ENCODE measurements at regions not wholly inside any gene's neighbourhood (a gene's known extent, or its start where the extent isn't known, plus 50 kb on each side); places are given as distances from the start of the nearest gene placed in this dataset.

DNA sequence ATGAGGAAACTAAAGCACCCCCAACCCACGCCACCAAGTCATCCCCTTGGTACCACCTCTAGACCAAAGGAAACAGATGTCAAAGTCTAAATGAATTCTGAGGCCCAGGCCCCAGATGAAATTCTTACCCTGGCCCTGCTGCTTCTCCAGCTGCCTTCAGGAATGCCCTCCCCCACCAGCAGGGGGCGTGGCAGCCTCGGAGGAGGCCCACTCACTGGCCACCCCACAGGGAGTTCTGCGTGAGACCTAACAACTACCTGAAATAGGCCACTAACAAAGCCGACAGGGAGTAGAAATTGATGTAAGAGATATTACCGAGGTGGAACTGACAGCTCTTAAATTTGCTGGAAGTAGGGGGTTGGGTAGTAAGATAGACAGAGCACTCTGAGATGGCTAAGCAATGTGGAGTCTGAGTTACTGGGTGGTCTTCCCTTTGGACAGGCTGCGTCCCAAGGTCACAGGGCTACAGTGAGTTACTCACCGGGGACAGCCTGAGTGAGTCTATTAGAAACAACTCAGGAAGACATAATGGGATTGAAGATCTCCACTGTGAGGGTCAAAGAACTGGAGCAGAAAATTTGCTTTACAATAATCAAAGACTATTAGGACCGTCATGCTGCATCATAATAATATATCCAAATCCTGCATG, 240.7 kb downstream of the SHOX2 start:
- ATAC-seq = no peak
- TF ChIP-seq, protein P1, sequence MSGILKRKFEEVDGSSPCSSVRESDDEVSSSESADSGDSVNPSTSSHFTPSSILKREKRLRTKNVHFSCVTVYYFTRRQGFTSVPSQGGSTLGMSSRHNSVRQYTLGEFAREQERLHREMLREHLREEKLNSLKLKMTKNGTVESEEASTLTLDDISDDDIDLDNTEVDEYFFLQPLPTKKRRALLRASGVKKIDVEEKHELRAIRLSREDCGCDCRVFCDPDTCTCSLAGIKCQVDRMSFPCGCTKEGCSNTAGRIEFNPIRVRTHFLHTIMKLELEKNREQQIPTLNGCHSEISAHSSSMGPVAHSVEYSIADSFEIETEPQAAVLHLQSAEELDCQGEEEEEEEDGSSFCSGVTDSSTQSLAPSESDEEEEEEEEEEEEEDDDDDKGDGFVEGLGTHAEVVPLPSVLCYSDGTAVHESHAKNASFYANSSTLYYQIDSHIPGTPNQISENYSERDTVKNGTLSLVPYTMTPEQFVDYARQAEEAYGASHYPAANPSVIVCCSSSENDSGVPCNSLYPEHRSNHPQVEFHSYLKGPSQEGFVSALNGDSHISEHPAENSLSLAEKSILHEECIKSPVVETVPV (CRISPR knock-in tag; IDR thresholded peaks at IDR 0.05) = no peak
- TF ChIP-seq ZNF8 (CRISPR knock-in tag; IDR thresholded peaks at IDR 0.05) = no peak
- no peak for TF ChIP-seq TCF4 (CRISPR knock-in tag; IDR thresholded peaks at IDR 0.05; ENCODE audit: borderline replicate concordance)
- no peak for TF ChIP-seq GLIS3 (CRISPR knock-in tag; IDR thresholded peaks at IDR 0.05)
- TF ChIP-seq SNAI2 (CRISPR knock-in tag; IDR thresholded peaks at IDR 0.05) = no peak
- TF ChIP-seq PPARA (CRISPR knock-in tag; IDR thresholded peaks at IDR 0.05; ENCODE audit: borderline replicate concordance) = no peak
- no peak for TF ChIP-seq ZFP3 (CRISPR knock-in tag; IDR thresholded peaks at IDR 0.05)
- TF ChIP-seq ZNF70 (CRISPR knock-in tag; IDR thresholded peaks at IDR 0.05) = no peak
- no peak for TF ChIP-seq ESRRG (CRISPR knock-in tag; IDR thresholded peaks at IDR 0.05)
- TF ChIP-seq BACH2 (CRISPR knock-in tag; IDR thresholded peaks at IDR 0.05; ENCODE audit: borderline replicate concordance) = no peak
- TF ChIP-seq ZC3H10 (CRISPR knock-in tag; IDR thresholded peaks at IDR 0.05) = no peak
- no peak for TF ChIP-seq CSDC2 (CRISPR knock-in tag; IDR thresholded peaks at IDR 0.05)
- TF ChIP-seq, protein P2, sequence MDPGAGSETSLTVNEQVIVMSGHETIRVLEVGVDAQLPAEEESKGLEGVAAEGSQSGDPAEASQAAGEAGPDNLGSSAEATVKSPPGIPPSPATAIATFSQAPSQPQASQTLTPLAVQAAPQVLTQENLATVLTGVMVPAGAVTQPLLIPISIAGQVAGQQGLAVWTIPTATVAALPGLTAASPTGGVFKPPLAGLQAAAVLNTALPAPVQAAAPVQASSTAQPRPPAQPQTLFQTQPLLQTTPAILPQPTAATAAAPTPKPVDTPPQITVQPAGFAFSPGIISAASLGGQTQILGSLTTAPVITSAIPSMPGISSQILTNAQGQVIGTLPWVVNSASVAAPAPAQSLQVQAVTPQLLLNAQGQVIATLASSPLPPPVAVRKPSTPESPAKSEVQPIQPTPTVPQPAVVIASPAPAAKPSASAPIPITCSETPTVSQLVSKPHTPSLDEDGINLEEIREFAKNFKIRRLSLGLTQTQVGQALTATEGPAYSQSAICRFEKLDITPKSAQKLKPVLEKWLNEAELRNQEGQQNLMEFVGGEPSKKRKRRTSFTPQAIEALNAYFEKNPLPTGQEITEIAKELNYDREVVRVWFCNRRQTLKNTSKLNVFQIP (CRISPR knock-in tag; IDR thresholded peaks at IDR 0.05; ENCODE audit: borderline replicate concordance, low read depth) = no peak
- TF ChIP-seq ZFP30 (CRISPR knock-in tag; IDR thresholded peaks at IDR 0.05) = no peak
- TF ChIP-seq, protein P3, sequence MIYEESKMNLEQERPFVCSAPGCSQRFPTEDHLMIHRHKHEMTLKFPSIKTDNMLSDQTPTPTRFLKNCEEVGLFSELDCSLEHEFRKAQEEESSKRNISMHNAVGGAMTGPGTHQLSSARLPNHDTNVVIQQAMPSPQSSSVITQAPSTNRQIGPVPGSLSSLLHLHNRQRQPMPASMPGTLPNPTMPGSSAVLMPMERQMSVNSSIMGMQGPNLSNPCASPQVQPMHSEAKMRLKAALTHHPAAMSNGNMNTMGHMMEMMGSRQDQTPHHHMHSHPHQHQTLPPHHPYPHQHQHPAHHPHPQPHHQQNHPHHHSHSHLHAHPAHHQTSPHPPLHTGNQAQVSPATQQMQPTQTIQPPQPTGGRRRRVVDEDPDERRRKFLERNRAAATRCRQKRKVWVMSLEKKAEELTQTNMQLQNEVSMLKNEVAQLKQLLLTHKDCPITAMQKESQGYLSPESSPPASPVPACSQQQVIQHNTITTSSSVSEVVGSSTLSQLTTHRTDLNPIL (CRISPR knock-in tag; IDR thresholded peaks at IDR 0.05; ENCODE audit: low read depth) = no peak
- no peak for TF ChIP-seq ISL1 (CRISPR knock-in tag; IDR thresholded peaks at IDR 0.05)
- TF ChIP-seq, protein P4, sequence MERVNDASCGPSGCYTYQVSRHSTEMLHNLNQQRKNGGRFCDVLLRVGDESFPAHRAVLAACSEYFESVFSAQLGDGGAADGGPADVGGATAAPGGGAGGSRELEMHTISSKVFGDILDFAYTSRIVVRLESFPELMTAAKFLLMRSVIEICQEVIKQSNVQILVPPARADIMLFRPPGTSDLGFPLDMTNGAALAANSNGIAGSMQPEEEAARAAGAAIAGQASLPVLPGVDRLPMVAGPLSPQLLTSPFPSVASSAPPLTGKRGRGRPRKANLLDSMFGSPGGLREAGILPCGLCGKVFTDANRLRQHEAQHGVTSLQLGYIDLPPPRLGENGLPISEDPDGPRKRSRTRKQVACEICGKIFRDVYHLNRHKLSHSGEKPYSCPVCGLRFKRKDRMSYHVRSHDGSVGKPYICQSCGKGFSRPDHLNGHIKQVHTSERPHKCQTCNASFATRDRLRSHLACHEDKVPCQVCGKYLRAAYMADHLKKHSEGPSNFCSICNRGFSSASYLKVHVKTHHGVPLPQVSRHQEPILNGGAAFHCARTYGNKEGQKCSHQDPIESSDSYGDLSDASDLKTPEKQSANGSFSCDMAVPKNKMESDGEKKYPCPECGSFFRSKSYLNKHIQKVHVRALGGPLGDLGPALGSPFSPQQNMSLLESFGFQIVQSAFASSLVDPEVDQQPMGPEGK (CRISPR knock-in tag; IDR thresholded peaks at IDR 0.05; ENCODE audit: borderline replicate concordance) = no peak
- no peak for TF ChIP-seq OSR1 (CRISPR knock-in tag; IDR thresholded peaks at IDR 0.05)

DNA sequence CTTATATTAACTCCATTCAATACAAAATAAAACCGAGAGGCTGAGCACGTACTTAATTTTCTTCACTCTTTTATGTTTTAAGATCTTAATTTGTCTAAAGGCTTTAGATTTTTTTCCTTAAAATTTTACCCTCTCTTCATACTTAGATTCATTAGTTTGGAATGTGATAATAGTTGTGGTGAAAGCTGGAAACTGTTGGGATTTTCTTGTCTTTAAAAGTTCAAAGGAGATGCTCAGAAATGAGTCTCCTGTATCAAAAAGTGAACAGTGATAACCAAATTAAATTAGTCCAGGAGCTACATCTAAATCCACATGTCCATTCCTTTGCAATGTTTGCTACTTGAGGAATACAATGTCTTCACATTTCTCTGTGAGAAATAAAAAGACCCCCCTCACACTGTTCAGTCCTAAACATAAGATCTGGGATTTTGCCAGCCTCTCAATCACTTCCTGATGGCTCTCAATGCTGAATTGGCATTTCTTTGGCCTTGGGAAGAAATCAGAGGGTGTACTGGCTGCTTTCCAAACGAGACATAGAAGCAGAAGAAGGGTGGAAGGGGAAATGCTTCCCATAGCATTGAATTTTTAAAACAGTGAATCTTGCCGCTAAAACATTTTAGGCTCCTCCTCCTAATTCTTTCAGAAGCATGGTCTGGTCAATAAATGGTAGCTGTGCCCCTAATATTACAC, 245.0 kb downstream of the SHOX2 start:
- ATAC-seq = no peak

More for the DNA sequence above, 245.0 kb downstream of the SHOX2 start:
- TF ChIP-seq TCF4 (CRISPR knock-in tag; IDR thresholded peaks at IDR 0.05; ENCODE audit: borderline replicate concordance) = no peak
- no peak for TF ChIP-seq ISL1 (CRISPR knock-in tag; IDR thresholded peaks at IDR 0.05)
- TF ChIP-seq ZFP3 (CRISPR knock-in tag; IDR thresholded peaks at IDR 0.05) = no peak
- TF ChIP-seq, protein P5, sequence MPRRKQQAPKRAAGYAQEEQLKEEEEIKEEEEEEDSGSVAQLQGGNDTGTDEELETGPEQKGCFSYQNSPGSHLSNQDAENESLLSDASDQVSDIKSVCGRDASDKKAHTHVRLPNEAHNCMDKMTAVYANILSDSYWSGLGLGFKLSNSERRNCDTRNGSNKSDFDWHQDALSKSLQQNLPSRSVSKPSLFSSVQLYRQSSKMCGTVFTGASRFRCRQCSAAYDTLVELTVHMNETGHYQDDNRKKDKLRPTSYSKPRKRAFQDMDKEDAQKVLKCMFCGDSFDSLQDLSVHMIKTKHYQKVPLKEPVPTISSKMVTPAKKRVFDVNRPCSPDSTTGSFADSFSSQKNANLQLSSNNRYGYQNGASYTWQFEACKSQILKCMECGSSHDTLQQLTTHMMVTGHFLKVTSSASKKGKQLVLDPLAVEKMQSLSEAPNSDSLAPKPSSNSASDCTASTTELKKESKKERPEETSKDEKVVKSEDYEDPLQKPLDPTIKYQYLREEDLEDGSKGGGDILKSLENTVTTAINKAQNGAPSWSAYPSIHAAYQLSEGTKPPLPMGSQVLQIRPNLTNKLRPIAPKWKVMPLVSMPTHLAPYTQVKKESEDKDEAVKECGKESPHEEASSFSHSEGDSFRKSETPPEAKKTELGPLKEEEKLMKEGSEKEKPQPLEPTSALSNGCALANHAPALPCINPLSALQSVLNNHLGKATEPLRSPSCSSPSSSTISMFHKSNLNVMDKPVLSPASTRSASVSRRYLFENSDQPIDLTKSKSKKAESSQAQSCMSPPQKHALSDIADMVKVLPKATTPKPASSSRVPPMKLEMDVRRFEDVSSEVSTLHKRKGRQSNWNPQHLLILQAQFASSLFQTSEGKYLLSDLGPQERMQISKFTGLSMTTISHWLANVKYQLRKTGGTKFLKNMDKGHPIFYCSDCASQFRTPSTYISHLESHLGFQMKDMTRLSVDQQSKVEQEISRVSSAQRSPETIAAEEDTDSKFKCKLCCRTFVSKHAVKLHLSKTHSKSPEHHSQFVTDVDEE (CRISPR knock-in tag; IDR thresholded peaks at IDR 0.05) = no peak
- TF ChIP-seq CSDC2 (CRISPR knock-in tag; IDR thresholded peaks at IDR 0.05) = no peak
